ENCODE measurements at regions not wholly inside any gene's neighbourhood (a gene's known extent, or its start where the extent isn't known, plus 50 kb on each side); places are given as distances from the start of the nearest gene placed in this dataset.

GRCh38 chr18:67896451-67896850 lies 379.9 kb upstream of the DSEL start:
- TF ChIP-seq CTCF (IDR thresholded peaks at IDR 0.05) (no peak), POLR2A (IDR thresholded peaks at IDR 0.05) (no peak)

Measured in Peyer's patch (tissue), 4 donors.